SK-N-SH (cell line): ENCODE measurements at regions not wholly inside any gene's neighbourhood (a gene's known extent, or its start where the extent isn't known, plus 50 kb on each side); places are given as distances from the start of the nearest gene placed in this dataset.

Experiments used
- CTCF ChIP-seq: fragments of 200-600 bp; sonication (generic); IDR thresholded peaks from 2 replicates; pipeline ENCODE4 v1.6.1; 2017; ENCODE audit warnings: antibody characterized with exemption, mild to moderate bottlenecking, moderate library complexity
- EP300 ChIP-seq, 2 experiments: IDR thresholded peaks; 2 replicates each; pipeline versions ENCODE4 v1.4.0 to v1.6.1; 2012; ENCODE audit warnings: borderline replicate concordance in 1 of 2, low read depth in 1 of 2, low read length in 1 of 2
- EZH2phosphoT487 ChIP-seq: fragments of 200-600 bp; sonication (generic); IDR thresholded peaks from 2 replicates; pipeline ENCODE4 v1.6.1; 2017; ENCODE audit warnings: low read depth, mixed run types, mild to moderate bottlenecking, antibody characterized with exemption, moderate library complexity, borderline replicate concordance
- IRF3 ChIP-seq: fragments of 150-350 bp; IDR thresholded peaks from 2 replicates; pipeline ENCODE4 v1.6.1; 2016; ENCODE audit warnings: mild to moderate bottlenecking, low read depth, low read length
- MEF2A ChIP-seq: IDR thresholded peaks from 2 replicates; pipeline ENCODE4 v1.4.0; 2012; ENCODE audit warnings: low read depth, borderline replicate concordance
- RAD21 ChIP-seq: IDR thresholded peaks from 2 replicates; pipeline ENCODE4 v1.6.1; 2012; ENCODE audit warnings: mild to moderate bottlenecking, low read length
- REST ChIP-seq: IDR thresholded peaks from 2 replicates; pipeline ENCODE4 v1.6.1; 2012; ENCODE audit warnings: mild to moderate bottlenecking, low read depth, low read length, moderate library complexity
- RFX5 ChIP-seq: IDR thresholded peaks from 2 replicates; pipeline ENCODE4 v1.6.1; 2012; ENCODE audit warnings: mild to moderate bottlenecking, improper control_type of control experiment, low read length
- TAF1 ChIP-seq: IDR thresholded peaks from 2 replicates; pipeline ENCODE4 v1.6.1; 2012; ENCODE audit warnings: low read depth, mild to moderate bottlenecking, low read length, moderate library complexity, borderline replicate concordance
- USF2 ChIP-seq: fragments of 150-350 bp; IDR thresholded peaks from 2 replicates; pipeline ENCODE4 v1.6.1; 2017; ENCODE audit warnings: antibody characterized with exemption, low read length, low read depth, borderline replicate concordance

- TF ChIP-seq TAF1 (no peak), CTCF (no peak), REST (no peak), IRF3 (no peak), EZH2phosphoT487 (no peak), USF2 (no peak), RFX5 (no peak), EP300 (IDR thresholded peaks at IDR 0.05; ENCODE audit: borderline replicate concordance in 1 of 2, low read depth in 1 of 2, low read length in 1 of 2) (no peak), MEF2A (no peak), RAD21 (no peak)
Observed at GRCh38 chr3:94909726-94910125, 846.9 kb downstream of the NSUN3 start.
